HG03045 (cell line): ENCODE measurements at regions not wholly inside any gene's neighbourhood (a gene's known extent, or its start where the extent isn't known, plus 50 kb on each side); places are given as distances from the start of the nearest gene placed in this dataset.

Experiments used
- ATAC-seq: cut with Tn5 transposase; IDR thresholded peaks from one replicate; pipeline ENCODE4 v1.9.1; 2021; ENCODE audit warnings: mild to moderate bottlenecking, moderate library complexity; ENCODE audit not compliant: unreplicated experiment

DNA sequence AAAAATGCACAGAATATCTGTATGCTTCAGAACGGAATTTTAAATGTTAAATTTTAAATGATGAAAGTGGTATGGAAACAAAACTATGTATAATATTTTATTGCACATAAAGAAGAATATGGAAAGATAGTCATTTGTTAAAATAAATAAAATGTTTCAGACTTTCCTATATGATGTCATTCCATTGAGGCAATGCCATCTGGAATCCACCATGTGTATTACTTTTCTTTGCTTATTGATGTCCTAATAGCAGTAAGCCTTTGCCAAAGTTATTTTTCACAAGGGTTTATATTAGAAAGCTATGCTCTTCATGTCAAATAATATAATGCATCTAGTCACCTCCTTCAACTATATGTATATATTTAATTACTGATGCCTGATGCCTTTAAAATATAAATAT, 601.6 kb upstream of the PKDCC start:
- no peak for ATAC-seq

- no peak for ATAC-seq
Observed at GRCh38 chr2:41448221-41448620, 599.6 kb upstream of the PKDCC start.

- ATAC-seq, result no peak
Observed at GRCh38 chr2:41457026-41457425, 590.8 kb upstream of the PKDCC start.

GRCh38 chr2:41460661-41461060, 587.2 kb upstream of the PKDCC start:
- ATAC-seq, result no peak

GRCh38 chr2:41464395-41464794, 583.4 kb upstream of the PKDCC start:
- no peak for ATAC-seq

DNA sequence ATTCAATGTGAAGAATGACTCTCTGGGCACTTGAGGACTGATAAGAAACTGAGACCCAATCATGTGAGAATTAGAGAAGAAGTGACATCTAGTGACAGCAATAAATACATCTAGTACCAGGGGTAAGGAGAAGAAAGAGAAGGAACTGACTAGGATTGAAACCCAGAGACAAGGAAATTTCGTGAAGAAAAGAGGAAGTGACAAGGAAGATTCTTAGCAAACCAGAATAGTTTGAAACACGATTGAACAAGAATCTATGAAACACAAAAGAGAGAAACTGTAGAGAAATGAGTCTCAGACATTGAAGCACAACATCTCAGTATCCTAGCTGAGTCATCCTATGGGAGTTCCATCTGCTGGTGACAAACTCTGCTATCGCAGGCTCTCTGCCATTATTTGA, 571.9 kb upstream of the PKDCC start:
- ATAC-seq, result no peak

DNA sequence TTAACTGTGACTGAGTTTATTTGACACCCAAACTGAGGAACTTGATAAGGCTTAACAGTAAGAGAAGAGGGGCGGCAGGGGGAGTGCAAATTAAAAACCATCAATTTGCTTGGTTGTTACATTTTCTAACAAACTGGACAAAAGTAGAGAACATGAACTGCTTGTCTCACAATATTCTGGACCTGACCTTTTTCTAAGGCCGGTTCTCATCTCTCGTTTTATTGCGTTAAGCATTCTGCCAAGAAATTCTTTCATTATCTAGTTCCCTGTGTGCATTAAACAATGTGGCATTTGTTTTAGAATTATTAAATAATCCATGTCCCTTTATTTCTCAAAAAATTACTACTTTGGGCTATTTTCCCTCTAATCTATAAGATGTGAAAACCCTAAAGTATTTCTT, 565.2 kb upstream of the PKDCC start:
- no peak for ATAC-seq

- no peak for ATAC-seq
Observed at GRCh38 chr2:41483226-41483625, 564.6 kb upstream of the PKDCC start.

DNA sequence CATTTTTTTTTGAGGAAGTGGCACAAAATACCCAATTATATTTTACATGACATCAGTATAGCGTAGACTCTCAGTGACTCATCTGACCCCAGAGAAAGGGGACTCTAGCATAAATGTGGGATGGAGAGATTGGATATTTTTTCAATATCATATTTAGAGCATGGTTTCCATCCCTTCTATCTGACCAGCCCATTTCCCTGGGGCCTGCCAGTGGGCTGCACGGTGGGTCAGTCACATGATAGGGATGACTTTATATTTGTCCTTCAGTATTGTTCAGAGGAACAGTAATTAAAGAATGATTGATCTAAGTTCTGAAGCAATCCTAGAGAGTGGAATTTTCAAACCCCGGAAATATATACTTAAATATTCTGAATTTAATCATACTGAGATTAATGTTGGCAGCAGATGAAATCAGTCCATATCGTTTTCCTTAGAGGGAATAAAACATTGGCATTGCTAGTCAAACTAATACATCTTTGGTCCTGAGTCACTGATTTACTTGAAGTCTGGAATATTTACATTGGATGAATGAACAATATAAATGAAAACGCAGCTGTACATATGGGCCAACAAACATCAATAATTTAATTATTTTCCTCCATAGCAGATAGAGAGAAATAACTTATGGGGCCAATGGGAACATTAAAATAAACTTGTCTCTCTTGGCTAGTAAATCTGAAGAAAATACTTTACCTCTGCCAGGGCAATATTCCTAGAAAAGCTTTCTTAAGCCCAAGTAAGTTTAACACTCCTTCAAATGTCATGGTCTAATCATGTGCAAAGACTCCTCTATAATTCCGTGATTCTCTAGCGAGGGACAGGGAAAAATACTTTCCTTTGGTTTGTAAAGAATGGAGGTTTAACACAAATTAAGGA, 563.6 kb upstream of the PKDCC start:
- no peak for ATAC-seq

- no peak for ATAC-seq
Observed at GRCh38 chr2:41484858-41485234, 563.0 kb upstream of the PKDCC start.

DNA sequence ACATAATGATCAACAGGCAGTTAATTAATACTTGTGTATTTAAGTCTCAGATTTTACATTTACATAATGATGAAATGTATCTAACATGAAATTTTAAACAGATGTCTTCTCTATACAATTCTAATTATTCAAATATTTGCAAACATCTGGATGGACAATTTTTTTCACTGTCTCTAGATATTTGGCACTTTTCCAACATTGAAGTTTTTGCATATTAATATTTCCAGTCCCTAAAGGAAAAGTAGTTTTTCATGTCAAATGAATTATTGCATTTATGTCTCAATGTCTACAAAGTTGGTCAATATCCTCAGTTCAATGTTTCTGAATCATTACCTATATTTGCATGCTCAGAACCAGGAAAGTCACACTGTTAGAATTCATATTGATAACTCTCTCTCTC, 560.9 kb upstream of the PKDCC start:
- no peak for ATAC-seq

- no peak for ATAC-seq
Observed at GRCh38 chr2:41488888-41489287, 558.9 kb upstream of the PKDCC start.

GRCh38 chr2:41489638-41490037, 558.2 kb upstream of the PKDCC start:
- ATAC-seq, result no peak

DNA sequence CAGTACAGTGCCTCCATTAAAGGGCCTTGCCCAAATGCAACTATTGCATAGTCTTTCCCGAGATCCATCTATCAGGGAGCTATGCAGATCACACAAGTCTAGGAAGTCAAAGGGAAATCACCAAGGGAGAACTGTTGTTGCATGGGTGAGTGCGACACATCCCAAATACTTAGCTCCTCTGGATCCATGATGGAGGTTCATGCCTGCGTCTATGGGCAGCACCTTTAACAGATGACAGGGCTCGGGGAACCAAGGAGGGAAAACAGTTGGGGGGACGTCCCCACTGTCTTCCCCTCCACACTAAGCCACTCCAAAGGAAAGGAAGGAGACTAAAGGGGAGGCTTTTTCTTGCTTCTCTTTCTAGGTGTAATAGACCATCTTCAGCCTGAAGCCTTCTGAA, 552.8 kb upstream of the PKDCC start:
- no peak for ATAC-seq

GRCh38 chr2:41496908-41497307, 550.9 kb upstream of the PKDCC start:
- ATAC-seq, result no peak

DNA sequence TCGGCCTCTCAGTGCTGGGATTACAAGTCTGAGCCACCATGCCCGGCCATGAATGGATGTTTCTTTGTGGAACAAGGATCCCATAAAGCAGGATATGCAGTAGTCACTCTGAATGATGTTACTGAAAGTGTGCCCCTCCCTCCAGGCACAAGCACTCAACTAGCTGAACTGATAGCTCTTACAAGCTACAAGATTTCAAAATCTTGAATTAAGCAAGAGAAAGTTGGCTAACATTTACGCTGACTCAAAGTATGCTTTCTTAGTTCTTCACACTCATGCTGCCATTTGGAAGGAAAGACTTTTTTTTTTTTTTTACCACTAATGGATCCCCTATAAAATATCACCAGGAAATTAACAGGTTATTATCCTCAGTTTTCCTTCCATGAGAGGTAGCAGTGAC, 549.0 kb upstream of the PKDCC start:
- no peak for ATAC-seq

DNA sequence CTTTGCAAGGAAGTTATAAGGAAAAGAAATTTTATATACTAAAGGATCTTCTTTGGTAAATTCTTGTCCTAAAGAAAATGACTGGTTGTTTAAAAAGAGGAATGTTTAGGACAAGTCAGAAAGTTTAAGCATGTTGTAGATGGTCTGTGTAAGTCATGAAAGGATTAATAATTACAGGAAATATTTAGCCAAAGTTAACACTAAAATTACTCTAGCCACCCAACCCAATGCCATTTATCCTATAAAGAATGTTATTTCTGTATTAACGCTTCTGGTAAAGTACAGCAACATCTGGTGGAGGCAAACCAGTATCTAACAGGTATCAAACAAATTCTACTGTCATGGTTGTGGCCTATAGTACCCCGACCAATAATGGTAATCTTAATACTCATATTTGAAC, 546.9 kb upstream of the PKDCC start:
- no peak for ATAC-seq

DNA sequence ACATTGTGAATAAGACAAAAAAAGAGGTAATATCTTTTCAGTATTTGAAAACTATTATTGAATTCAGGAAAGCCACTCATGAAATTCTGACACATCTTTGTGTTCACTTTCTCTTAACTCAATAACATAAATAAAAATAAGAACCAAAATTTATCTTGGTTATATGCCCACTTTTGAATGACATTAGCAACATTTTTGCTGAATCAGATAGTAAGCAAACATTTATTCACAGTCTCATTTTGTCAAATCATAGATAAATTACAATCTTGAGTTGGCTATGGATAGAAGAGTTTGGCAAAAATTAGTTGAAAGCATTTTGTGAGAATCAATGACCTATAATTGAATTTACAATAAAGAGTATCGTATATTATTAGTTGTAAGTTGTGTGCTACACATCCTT, 545.1 kb upstream of the PKDCC start:
- ATAC-seq, result no peak

DNA sequence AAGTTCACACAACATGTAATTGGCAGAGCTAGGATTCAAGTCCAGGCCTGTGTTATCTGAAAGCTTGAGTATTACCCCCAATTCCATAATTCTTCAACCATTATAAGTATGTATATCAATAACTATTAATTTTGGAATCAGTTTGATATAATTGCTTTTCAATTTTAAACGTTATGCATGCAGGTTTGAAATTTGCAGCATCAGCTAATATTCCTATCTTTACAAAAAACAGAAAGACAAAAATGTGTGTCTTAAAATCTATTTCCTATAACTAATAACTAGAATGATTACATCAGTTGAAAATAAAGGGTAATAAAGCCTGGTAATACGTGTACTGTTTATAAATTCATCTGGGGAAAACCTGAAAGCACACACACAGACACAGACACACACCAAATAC, 543.3 kb upstream of the PKDCC start:
- no peak for ATAC-seq

DNA sequence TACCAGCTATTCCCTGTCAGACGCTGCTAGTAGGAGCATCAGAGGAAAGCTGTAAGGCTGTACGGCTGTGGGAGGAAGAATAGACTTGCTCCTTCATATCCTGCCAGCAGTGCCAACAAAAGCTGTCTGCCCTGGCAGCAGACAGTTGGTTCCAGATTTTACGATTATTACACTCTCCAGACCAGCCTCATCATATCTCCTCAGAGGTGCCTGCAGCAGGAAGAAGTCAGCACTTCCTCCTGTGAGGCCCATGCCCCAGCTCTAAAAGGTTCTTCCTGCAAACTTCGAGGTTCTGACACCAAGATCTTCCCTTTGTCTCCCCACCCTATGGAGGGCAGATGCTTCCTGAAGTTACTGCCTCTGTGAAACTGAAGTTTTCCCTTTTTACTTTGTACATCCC, 537.7 kb upstream of the PKDCC start:
- no peak for ATAC-seq

GRCh38 chr2:41521211-41521610, 526.6 kb upstream of the PKDCC start:
- no peak for ATAC-seq

- ATAC-seq, result no peak
Observed at GRCh38 chr2:41527525-41528323, 520.1 kb upstream of the PKDCC start.
